ENCODE measurements at regions not wholly inside any gene's neighbourhood (a gene's known extent, or its start where the extent isn't known, plus 50 kb on each side); places are given as distances from the start of the nearest gene placed in this dataset.

- TF ChIP-seq DZIP1 (CRISPR knock-in tag; IDR thresholded peaks at IDR 0.05) (no peak), ZNF816 (CRISPR knock-in tag; IDR thresholded peaks at IDR 0.05; ENCODE audit: borderline replicate concordance) (no peak), AKNA (CRISPR knock-in tag; IDR thresholded peaks at IDR 0.05; ENCODE audit: borderline replicate concordance) (no peak), ZNF317 (CRISPR knock-in tag; IDR thresholded peaks at IDR 0.05) (no peak), ZNF331 (CRISPR knock-in tag; IDR thresholded peaks at IDR 0.05) (no peak)
Measured at GRCh38 chr22:22721681-22722354, 77.4 kb downstream of the GGTLC2 start (continued).

All from HepG2 (cell line).